Lung (tissue), 11 donors: ENCODE measurements at regions not wholly inside any gene's neighbourhood (a gene's known extent, or its start where the extent isn't known, plus 50 kb on each side); places are given as distances from the start of the nearest gene placed in this dataset.
A peak's percentile ranks its signal among the peaks of the same experiment; 100 is the strongest.

Experiments
- ATAC-seq: fragments of 200-7000 bp; cut with Tn5 transposase; one replicate; pipeline ENCODE4 v1.9.1; 2020; ENCODE audit warnings: moderate number of reproducible peaks; ENCODE audit not compliant: insufficient read depth, low FRiP score
- DNase-seq, 3 donors: peaks; one replicate each; pipeline ENCODE4 v3.0.0-alpha.2; 2013 to 2017
- H3K27ac ChIP-seq, 2 donors: one replicate each; pipeline ENCODE4 v1.5.1; 2013; ENCODE audit warnings: mild to moderate bottlenecking in 2 of 2, moderate library complexity in 2 of 2, control low read depth in 1 of 2, inconsistent platforms in 1 of 2, low read depth in 1 of 2, low read length in 1 of 2
- H3K27me3 ChIP-seq, 3 donors: one replicate each; pipeline ENCODE4 v1.5.1; 2013; ENCODE audit warnings: low read length in 2 of 3; ENCODE audit not compliant: control insufficient read depth in 3 of 3, insufficient read depth in 3 of 3
- H3K36me3 ChIP-seq, 4 donors: one replicate each; pipeline ENCODE4 v1.5.1; 2013; ENCODE audit warnings: low read length in 4 of 4, mild to moderate bottlenecking in 1 of 4, moderate library complexity in 1 of 4; ENCODE audit not compliant: control insufficient read depth in 4 of 4, insufficient read depth in 4 of 4
- H3K4me1 ChIP-seq, 5 donors: one replicate each; pipeline ENCODE4 v1.5.1; 2013; ENCODE audit warnings: low read length in 5 of 5, mild to moderate bottlenecking in 2 of 5, moderate library complexity in 1 of 5; ENCODE audit not compliant: control insufficient read depth in 5 of 5, insufficient read depth in 5 of 5
- H3K4me3 ChIP-seq: one replicate; pipeline ENCODE4 v1.5.1; 2013; ENCODE audit warnings: mild to moderate bottlenecking, control low read depth, moderate library complexity
- H3K9ac ChIP-seq, 2 donors: one replicate each; pipeline ENCODE4 v1.5.1; 2013; ENCODE audit warnings: low read length in 2 of 2, control low read depth in 1 of 2; ENCODE audit not compliant: insufficient read depth in 1 of 2
- H3K9me3 ChIP-seq, 4 donors: one replicate each; pipeline ENCODE4 v1.5.1; 2013; ENCODE audit warnings: low read length in 3 of 4, mild to moderate bottlenecking in 1 of 4, moderate library complexity in 1 of 4; ENCODE audit not compliant: control insufficient read depth in 4 of 4, insufficient read depth in 3 of 4
- WGBS, 2 donors: extraction: QIAGEN DNeasy Blood & Tissue Kit; methylation state at CpG; one replicate each; pipeline ENCODE4 v1.1.7; 2013; 5-methylcytosine and 5-hydroxymethylcytosine counted together
- TF ChIP-seq, protein P1 (sequence below): IDR thresholded peaks from 2 replicates; pipeline ENCODE4 v1.5.1; 2012; ENCODE audit warnings: mild to moderate bottlenecking; ENCODE audit errors: control extremely low read depth, extremely low read depth
- donor health status: control.
- donor health status: control.
- donor health status: Bipolar disorder and iron deficiency.
- donor health status: healthy.
- donor health status: DM: yes; HTN: yes; CAD: no.

DNA sequence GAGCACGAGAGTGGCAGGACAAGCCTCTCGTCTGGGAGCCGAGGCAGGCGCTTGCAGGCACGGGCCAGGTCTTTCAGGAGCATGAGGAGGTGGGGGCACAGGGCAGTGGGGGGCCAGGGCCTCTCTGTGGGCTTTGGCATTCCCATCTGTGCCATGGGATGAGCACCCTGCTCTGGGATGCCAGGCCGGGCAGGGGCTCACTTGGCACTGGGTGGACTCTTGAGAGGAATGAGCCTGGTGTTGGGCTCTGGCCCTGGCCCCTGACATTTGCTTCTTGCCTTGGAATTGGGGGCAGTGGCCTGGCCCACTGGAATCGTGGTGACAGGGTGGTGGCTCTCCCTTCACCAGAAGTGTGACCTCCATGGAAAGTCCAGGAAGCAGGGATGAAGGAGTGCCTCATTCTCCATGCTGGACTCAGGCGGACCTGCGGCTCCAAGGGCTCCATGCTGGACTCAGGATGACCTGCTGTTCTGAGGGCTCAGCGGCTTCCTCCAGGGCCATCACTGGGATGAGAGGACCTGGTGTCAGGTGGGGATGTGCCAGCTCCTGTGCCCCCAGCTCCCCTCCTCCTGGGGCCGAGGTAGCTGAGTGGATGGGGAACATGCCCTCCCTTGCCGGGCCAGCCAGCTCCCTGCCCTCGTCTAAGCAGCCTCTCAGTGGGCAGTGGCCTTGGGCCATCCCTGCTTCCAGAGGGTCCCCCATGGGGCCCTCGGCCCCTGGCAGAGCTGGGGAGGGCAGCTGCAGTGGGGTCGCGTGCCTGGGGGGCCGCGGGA is 220.3 kb downstream of the KIF26A start:
- peak in 1 of 3 donors; percentile 7 for DNase-seq
- ATAC-seq: no peak
- Histone ChIP-seq H3K27me3 (no peaks in the 10 kb centered on the region), H3K4me1 (peaks cover 0 to 18% (median 6%) of the 10 kb centered on the region in 5 donors), H3K4me3 (no peak overlapping the region), H3K9ac (no peak overlapping the region), H3K27ac (no peak overlapping the region), H3K36me3 (no peaks in the 10 kb centered on the region), H3K9me3 (peaks cover 0 to 10% (median 0%) of the 10 kb centered on the region in 4 donors)
- TF ChIP-seq, protein P1, sequence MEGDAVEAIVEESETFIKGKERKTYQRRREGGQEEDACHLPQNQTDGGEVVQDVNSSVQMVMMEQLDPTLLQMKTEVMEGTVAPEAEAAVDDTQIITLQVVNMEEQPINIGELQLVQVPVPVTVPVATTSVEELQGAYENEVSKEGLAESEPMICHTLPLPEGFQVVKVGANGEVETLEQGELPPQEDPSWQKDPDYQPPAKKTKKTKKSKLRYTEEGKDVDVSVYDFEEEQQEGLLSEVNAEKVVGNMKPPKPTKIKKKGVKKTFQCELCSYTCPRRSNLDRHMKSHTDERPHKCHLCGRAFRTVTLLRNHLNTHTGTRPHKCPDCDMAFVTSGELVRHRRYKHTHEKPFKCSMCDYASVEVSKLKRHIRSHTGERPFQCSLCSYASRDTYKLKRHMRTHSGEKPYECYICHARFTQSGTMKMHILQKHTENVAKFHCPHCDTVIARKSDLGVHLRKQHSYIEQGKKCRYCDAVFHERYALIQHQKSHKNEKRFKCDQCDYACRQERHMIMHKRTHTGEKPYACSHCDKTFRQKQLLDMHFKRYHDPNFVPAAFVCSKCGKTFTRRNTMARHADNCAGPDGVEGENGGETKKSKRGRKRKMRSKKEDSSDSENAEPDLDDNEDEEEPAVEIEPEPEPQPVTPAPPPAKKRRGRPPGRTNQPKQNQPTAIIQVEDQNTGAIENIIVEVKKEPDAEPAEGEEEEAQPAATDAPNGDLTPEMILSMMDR: no peak
- 83 to 88% methylated on average over 18 of the region's 18 CpGs for WGBS, 2 donors

DNA sequence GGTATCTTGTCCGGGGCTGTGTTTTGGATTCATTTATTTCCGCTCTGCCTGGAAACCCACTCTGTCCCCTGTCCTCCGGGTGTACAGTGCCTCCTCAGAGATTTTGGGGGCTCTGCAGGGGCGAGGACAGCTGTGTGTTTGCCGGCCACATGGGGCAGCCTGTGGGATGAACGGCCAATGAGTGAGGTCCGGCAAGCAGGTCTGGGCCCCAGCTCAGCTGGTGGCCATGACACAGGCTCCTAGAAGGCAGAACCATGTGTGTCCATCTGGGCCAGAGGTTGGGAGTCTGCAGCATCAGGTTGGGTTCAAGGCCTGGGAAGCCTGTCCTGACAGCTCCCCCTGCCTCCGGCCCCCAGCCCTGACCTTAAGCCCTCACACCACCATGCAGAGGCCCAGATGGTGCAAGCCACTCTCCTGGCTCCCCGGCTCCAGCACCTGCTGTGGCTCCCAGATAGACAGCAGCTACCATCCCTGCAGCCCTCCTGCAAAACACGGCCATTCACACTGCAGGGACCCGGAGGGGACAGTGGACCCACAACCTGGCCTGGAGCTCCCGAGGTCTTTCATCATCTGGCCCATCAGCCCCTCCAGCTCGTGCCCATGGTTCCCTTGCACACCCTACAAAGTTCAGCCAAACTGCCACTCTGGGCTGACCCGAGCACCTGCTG is 220.1 kb upstream of the C14orf180 start:
- H3K36me3 ChIP-seq: no peaks in the 10 kb centered on the region
- H3K27ac ChIP-seq: no peak overlapping the region
- DNase-seq: peak in 1 of 3 donors; percentile 10
- H3K4me3 ChIP-seq: no peak overlapping the region
- no peaks in the 10 kb centered on the region for H3K27me3 ChIP-seq
- H3K4me1 ChIP-seq: peaks cover 0 to 11% (median 2%) of the 10 kb centered on the region in 5 donors
- ATAC-seq: no peak
- WGBS, 2 donors: 84 to 89% methylated on average over 14 of the region's 14 CpGs
- TF ChIP-seq, protein P1: no peak
- H3K9me3 ChIP-seq: peaks cover 0 to 9% (median 0%) of the 10 kb centered on the region in 4 donors
- no peak overlapping the region for H3K9ac ChIP-seq

DNA sequence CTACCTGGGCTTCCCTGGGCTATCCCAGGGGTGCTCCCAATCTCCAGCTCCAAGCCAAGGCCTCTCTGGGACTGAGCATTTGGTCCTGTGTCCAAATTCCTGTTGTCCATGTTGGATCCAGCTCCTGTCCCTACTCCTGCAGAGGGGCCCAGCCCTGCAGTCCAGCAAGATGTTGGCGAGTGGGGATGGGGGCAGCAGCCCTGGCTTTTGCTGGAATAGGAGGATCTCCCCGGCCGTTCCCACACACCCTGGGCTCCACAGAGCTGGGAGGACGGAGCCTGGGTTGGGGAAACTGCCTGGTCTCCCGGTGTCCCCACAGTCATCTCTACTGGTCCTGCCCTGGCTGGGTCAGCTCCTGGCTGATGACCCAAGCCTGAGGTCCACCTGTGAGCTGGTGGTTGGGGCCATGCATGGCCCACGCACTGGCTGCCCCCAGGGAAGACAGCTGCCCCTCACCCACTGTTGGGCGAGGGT is 219.6 kb upstream of the C14orf180 start:
- DNase-seq (peak in 1 of 3 donors; percentile 7), ATAC-seq (no peak)
- TF ChIP-seq, protein P1: no peak
- Histone ChIP-seq H3K27me3 (no peaks in the 10 kb centered on the region), H3K4me1 (peaks cover 0 to 9% (median 2%) of the 10 kb centered on the region in 5 donors), H3K9ac (no peak overlapping the region), H3K27ac (no peak overlapping the region), H3K4me3 (no peak overlapping the region), H3K9me3 (peaks cover 0 to 14% (median 0%) of the 10 kb centered on the region in 4 donors), H3K36me3 (no peaks in the 10 kb centered on the region)
- WGBS, 2 donors: 88 to 91% methylated on average over 7 of the region's 7 CpGs
